Lung (tissue), 11 donors: ENCODE measurements at regions not wholly inside any gene's neighbourhood (a gene's known extent, or its start where the extent isn't known, plus 50 kb on each side); places are given as distances from the start of the nearest gene placed in this dataset.

Experiments used
- ATAC-seq: fragments of 200-7000 bp; cut with Tn5 transposase; one replicate; pipeline ENCODE4 v1.9.1; 2020; ENCODE audit warnings: moderate number of reproducible peaks; ENCODE audit not compliant: insufficient read depth, low FRiP score
- DNase-seq, 3 donors: peaks; one replicate each; pipeline ENCODE4 v3.0.0-alpha.2; 2013 to 2017
- H3K27ac ChIP-seq, 2 donors: one replicate each; pipeline ENCODE4 v1.5.1; 2013; ENCODE audit warnings: mild to moderate bottlenecking in 2 of 2, moderate library complexity in 2 of 2, control low read depth in 1 of 2, inconsistent platforms in 1 of 2, low read depth in 1 of 2, low read length in 1 of 2
- H3K27me3 ChIP-seq, 3 donors: one replicate each; pipeline ENCODE4 v1.5.1; 2013; ENCODE audit warnings: low read length in 2 of 3; ENCODE audit not compliant: control insufficient read depth in 3 of 3, insufficient read depth in 3 of 3
- H3K36me3 ChIP-seq, 4 donors: one replicate each; pipeline ENCODE4 v1.5.1; 2013; ENCODE audit warnings: low read length in 4 of 4, mild to moderate bottlenecking in 1 of 4, moderate library complexity in 1 of 4; ENCODE audit not compliant: control insufficient read depth in 4 of 4, insufficient read depth in 4 of 4
- H3K4me1 ChIP-seq, 5 donors: one replicate each; pipeline ENCODE4 v1.5.1; 2013; ENCODE audit warnings: low read length in 5 of 5, mild to moderate bottlenecking in 2 of 5, moderate library complexity in 1 of 5; ENCODE audit not compliant: control insufficient read depth in 5 of 5, insufficient read depth in 5 of 5
- H3K4me3 ChIP-seq: one replicate; pipeline ENCODE4 v1.5.1; 2013; ENCODE audit warnings: mild to moderate bottlenecking, control low read depth, moderate library complexity
- H3K9ac ChIP-seq, 2 donors: one replicate each; pipeline ENCODE4 v1.5.1; 2013; ENCODE audit warnings: low read length in 2 of 2, control low read depth in 1 of 2; ENCODE audit not compliant: insufficient read depth in 1 of 2
- H3K9me3 ChIP-seq, 4 donors: one replicate each; pipeline ENCODE4 v1.5.1; 2013; ENCODE audit warnings: low read length in 3 of 4, mild to moderate bottlenecking in 1 of 4, moderate library complexity in 1 of 4; ENCODE audit not compliant: control insufficient read depth in 4 of 4, insufficient read depth in 3 of 4
- CTCF ChIP-seq: IDR thresholded peaks from 2 replicates; pipeline ENCODE4 v1.5.1; 2012; ENCODE audit warnings: mild to moderate bottlenecking; ENCODE audit errors: control extremely low read depth, extremely low read depth
- WGBS, 2 donors: extraction: QIAGEN DNeasy Blood & Tissue Kit; methylation state at CpG; one replicate each; pipeline ENCODE4 v1.1.7; 2013; 5-methylcytosine and 5-hydroxymethylcytosine counted together
- donor health status: control.
- donor health status: control.
- donor health status: Bipolar disorder and iron deficiency.
- donor health status: healthy.
- donor health status: DM: yes; HTN: yes; CAD: no.

GRCh38 chr10:23966504-23967051, 242.4 kb upstream of the KIAA1217 start:
- H3K4me3 ChIP-seq: no peak overlapping the region
- H3K27me3 ChIP-seq: no peaks in the 10 kb centered on the region
- H3K27ac ChIP-seq: no peak overlapping the region
- no peaks in the 10 kb centered on the region for H3K4me1 ChIP-seq
- no peak overlapping the region for H3K9ac ChIP-seq
- DNase-seq: no peak
- no peak for TF ChIP-seq CTCF
- no peaks in the 10 kb centered on the region for H3K9me3 ChIP-seq
- no peaks in the 10 kb centered on the region for H3K36me3 ChIP-seq
- WGBS, 2 donors: 83 to 84% methylated on average over 3 of the region's 3 CpGs
- no peak for ATAC-seq

GRCh38 chr10:23968301-23968700, 240.6 kb upstream of the KIAA1217 start:
- Histone ChIP-seq H3K9me3 (no peaks in the 10 kb centered on the region), H3K36me3 (no peaks in the 10 kb centered on the region), H3K9ac (no peak overlapping the region), H3K4me1 (no peaks in the 10 kb centered on the region), H3K4me3 (no peak overlapping the region), H3K27ac (no peak overlapping the region), H3K27me3 (no peaks in the 10 kb centered on the region)
- TF ChIP-seq CTCF: no peak
- WGBS, 2 donors: 60 to 64% methylated on average over 4 of the region's 4 CpGs
- DNase-seq (no peak), ATAC-seq (no peak)

- no peaks in the 10 kb centered on the region for H3K9me3 ChIP-seq
- ATAC-seq: no peak
- H3K36me3 ChIP-seq: no peaks in the 10 kb centered on the region
- H3K27me3 ChIP-seq: no peaks in the 10 kb centered on the region
- no peak for TF ChIP-seq CTCF
- no peak overlapping the region for H3K9ac ChIP-seq
- DNase-seq: no peak
- WGBS, 2 donors: 73 to 77% methylated on average over 4 of the region's 4 CpGs
- H3K27ac ChIP-seq: no peak overlapping the region
- H3K4me3 ChIP-seq: no peak overlapping the region
- no peaks in the 10 kb centered on the region for H3K4me1 ChIP-seq
These were observed 234.1 kb upstream of the KIAA1217 start for GRCh38 chr10:23974746-23975272.

- Histone ChIP-seq H3K4me3 (no peak overlapping the region), H3K4me1 (no peaks in the 10 kb centered on the region), H3K9me3 (no peaks in the 10 kb centered on the region), H3K36me3 (no peaks in the 10 kb centered on the region), H3K27me3 (no peaks in the 10 kb centered on the region), H3K9ac (no peak overlapping the region), H3K27ac (no peak overlapping the region)
- ATAC-seq (no peak), DNase-seq (no peak)
- TF ChIP-seq CTCF: no peak
- 72 to 93% methylated on average over 1 of the region's 1 CpG for WGBS, 2 donors
These were observed 233.5 kb upstream of the KIAA1217 start for GRCh38 chr10:23975431-23975830.
